ENCODE measurements at regions not wholly inside any gene's neighbourhood (a gene's known extent, or its start where the extent isn't known, plus 50 kb on each side); places are given as distances from the start of the nearest gene placed in this dataset.

DNA sequence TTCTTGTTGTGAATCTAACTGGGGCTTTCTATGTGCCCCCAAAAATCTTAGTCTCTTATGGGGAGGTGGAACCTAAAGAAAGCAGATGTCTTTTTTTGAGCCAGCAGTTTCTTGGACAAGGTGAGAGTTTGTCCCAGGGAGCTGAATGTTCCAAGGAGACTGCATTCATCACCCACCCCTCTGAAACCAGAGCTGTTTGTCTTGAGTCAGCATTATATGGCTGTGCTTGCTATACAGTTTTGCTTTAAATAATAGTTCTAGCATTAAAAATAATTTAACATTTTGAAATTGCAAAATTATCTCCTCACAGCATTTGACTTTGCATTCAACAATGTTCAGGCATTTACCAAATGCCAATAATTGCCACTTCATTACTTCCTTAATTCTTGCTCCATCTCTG, 813.3 kb downstream of the BCL11B start:
- TF ChIP-seq MXI1 (conservative IDR thresholded peaks at IDR 0.05; ENCODE audit: poor library complexity, severe bottlenecking) (no peak), TAF1 (IDR thresholded peaks at IDR 0.05; ENCODE audit: low read depth) (no peak), POLR2AphosphoS5 (IDR thresholded peaks at IDR 0.05) (no peak), RAD21 (conservative IDR thresholded peaks at IDR 0.05) (no peak), EZH2 (IDR thresholded peaks at IDR 0.05; ENCODE audit: borderline replicate concordance, insufficient read depth, low read length, poor library complexity, severe bottlenecking) (no peak), EP300 (conservative IDR thresholded peaks at IDR 0.05; ENCODE audit: poor library complexity, severe bottlenecking) (no peak), SMC3 (conservative IDR thresholded peaks at IDR 0.05; ENCODE audit: poor library complexity) (no peak)
- TF ChIP-seq, protein P1, sequence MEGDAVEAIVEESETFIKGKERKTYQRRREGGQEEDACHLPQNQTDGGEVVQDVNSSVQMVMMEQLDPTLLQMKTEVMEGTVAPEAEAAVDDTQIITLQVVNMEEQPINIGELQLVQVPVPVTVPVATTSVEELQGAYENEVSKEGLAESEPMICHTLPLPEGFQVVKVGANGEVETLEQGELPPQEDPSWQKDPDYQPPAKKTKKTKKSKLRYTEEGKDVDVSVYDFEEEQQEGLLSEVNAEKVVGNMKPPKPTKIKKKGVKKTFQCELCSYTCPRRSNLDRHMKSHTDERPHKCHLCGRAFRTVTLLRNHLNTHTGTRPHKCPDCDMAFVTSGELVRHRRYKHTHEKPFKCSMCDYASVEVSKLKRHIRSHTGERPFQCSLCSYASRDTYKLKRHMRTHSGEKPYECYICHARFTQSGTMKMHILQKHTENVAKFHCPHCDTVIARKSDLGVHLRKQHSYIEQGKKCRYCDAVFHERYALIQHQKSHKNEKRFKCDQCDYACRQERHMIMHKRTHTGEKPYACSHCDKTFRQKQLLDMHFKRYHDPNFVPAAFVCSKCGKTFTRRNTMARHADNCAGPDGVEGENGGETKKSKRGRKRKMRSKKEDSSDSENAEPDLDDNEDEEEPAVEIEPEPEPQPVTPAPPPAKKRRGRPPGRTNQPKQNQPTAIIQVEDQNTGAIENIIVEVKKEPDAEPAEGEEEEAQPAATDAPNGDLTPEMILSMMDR (IDR thresholded peaks at IDR 0.05; ENCODE audit: poor library complexity, severe bottlenecking) = no peak
- TF ChIP-seq, protein P2, sequence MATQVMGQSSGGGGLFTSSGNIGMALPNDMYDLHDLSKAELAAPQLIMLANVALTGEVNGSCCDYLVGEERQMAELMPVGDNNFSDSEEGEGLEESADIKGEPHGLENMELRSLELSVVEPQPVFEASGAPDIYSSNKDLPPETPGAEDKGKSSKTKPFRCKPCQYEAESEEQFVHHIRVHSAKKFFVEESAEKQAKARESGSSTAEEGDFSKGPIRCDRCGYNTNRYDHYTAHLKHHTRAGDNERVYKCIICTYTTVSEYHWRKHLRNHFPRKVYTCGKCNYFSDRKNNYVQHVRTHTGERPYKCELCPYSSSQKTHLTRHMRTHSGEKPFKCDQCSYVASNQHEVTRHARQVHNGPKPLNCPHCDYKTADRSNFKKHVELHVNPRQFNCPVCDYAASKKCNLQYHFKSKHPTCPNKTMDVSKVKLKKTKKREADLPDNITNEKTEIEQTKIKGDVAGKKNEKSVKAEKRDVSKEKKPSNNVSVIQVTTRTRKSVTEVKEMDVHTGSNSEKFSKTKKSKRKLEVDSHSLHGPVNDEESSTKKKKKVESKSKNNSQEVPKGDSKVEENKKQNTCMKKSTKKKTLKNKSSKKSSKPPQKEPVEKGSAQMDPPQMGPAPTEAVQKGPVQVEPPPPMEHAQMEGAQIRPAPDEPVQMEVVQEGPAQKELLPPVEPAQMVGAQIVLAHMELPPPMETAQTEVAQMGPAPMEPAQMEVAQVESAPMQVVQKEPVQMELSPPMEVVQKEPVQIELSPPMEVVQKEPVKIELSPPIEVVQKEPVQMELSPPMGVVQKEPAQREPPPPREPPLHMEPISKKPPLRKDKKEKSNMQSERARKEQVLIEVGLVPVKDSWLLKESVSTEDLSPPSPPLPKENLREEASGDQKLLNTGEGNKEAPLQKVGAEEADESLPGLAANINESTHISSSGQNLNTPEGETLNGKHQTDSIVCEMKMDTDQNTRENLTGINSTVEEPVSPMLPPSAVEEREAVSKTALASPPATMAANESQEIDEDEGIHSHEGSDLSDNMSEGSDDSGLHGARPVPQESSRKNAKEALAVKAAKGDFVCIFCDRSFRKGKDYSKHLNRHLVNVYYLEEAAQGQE (IDR thresholded peaks at IDR 0.05; ENCODE audit: borderline replicate concordance) = no peak
- Histone ChIP-seq H2AFZ (ENCODE audit: low read depth, low read length) (no peak overlapping the region), H3K4me3 (ENCODE audit: low read length) (no peak overlapping the region), H3K9me2 (ENCODE audit: insufficient read depth, low read length) (no peaks in the 10 kb centered on the region), H3F3A (ENCODE audit: insufficient read depth, low read length, poor library complexity, severe bottlenecking) (no peaks in the 10 kb centered on the region), H4K20me1 (ENCODE audit: insufficient read depth) (no peaks in the 10 kb centered on the region), H3K27ac (ENCODE audit: low read length) (no peak overlapping the region), H3K27me3 (ENCODE audit: insufficient read depth, low read depth, low read length) (no peaks in the 10 kb centered on the region), H3K36me3 (ENCODE audit: insufficient read depth, low read length) (no peaks in the 10 kb centered on the region), H3K4me2 (ENCODE audit: low read length) (no peak overlapping the region), H3K79me2 (replicated peaks; ENCODE audit: insufficient read depth, low read length) (no peaks in the 10 kb centered on the region), H3K9me3 (ENCODE audit: low read length) (no peaks in the 10 kb centered on the region), H3K9ac (ENCODE audit: low read length) (no peak overlapping the region)

DNA sequence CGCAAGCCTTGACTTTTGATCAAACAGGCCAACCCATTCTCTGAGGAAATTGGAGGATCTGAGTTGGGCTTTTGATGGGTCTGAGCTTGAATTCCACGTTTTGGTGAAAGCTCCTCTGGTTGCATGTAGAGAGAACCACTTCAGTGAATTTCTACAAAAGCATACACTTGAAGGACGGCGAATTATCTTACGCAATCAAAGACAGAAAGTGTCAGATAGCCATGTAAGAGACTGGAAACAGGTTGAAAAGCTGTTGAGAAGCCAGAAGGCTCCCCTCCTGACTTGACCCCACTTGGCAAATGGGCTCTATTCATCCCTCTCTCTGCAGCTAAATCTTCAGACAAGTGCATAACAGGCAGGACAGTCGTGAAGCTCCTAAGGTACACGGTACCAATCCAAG, 809.1 kb downstream of the BCL11B start:
- Histone ChIP-seq H3K9me2 (ENCODE audit: insufficient read depth, low read length) (no peaks in the 10 kb centered on the region), H3K9ac (ENCODE audit: low read length) (no peak overlapping the region), H3F3A (ENCODE audit: insufficient read depth, low read length, poor library complexity, severe bottlenecking) (no peaks in the 10 kb centered on the region), H3K27ac (ENCODE audit: low read length) (no peak overlapping the region), H3K27me3 (ENCODE audit: insufficient read depth, low read depth, low read length) (no peaks in the 10 kb centered on the region), H3K79me2 (replicated peaks; ENCODE audit: insufficient read depth, low read length) (no peaks in the 10 kb centered on the region), H3K4me2 (ENCODE audit: low read length) (no peak overlapping the region), H3K9me3 (ENCODE audit: low read length) (no peaks in the 10 kb centered on the region), H4K20me1 (ENCODE audit: insufficient read depth) (no peaks in the 10 kb centered on the region), H3K36me3 (ENCODE audit: insufficient read depth, low read length) (no peaks in the 10 kb centered on the region), H2AFZ (ENCODE audit: low read depth, low read length) (no peak overlapping the region), H3K4me3 (ENCODE audit: low read length) (no peak overlapping the region)
- no peak for TF ChIP-seq TAF1 (IDR thresholded peaks at IDR 0.05; ENCODE audit: low read depth)
- no peak for TF ChIP-seq POLR2AphosphoS5 (IDR thresholded peaks at IDR 0.05)
- no peak for TF ChIP-seq MXI1 (conservative IDR thresholded peaks at IDR 0.05; ENCODE audit: poor library complexity, severe bottlenecking)
- TF ChIP-seq EP300 (conservative IDR thresholded peaks at IDR 0.05; ENCODE audit: poor library complexity, severe bottlenecking) = no peak
- TF ChIP-seq RAD21 (conservative IDR thresholded peaks at IDR 0.05) = no peak
- TF ChIP-seq SMC3 (conservative IDR thresholded peaks at IDR 0.05; ENCODE audit: poor library complexity) = no peak
- TF ChIP-seq, protein P2 (IDR thresholded peaks at IDR 0.05; ENCODE audit: borderline replicate concordance) = no peak
- no peak for TF ChIP-seq EZH2 (IDR thresholded peaks at IDR 0.05; ENCODE audit: borderline replicate concordance, insufficient read depth, low read length, poor library complexity, severe bottlenecking)
- TF ChIP-seq, protein P1 (IDR thresholded peaks at IDR 0.05; ENCODE audit: poor library complexity, severe bottlenecking) = no peak

Measured in neural cell (in vitro differentiated cells).